LNCAP (cell line): ENCODE measurements at regions not wholly inside any gene's neighbourhood (a gene's known extent, or its start where the extent isn't known, plus 50 kb on each side); places are given as distances from the start of the nearest gene placed in this dataset.

Source experiments
- CTCF ChIP-seq: fragments of 450-650 bp; IDR thresholded peaks from 2 replicates; pipeline ENCODE4 v1.5.1; 2017; ENCODE audit warnings: mild to moderate bottlenecking

GRCh38 chr21:28857752-28858151, 134.9 kb downstream of the LTN1 start:
- no peak for TF ChIP-seq CTCF

- no peak for TF ChIP-seq CTCF
Measured at GRCh38 chr21:28856588-28857250, 136.0 kb downstream of the LTN1 start.

- TF ChIP-seq CTCF, result no peak
Measured at GRCh38 chr21:28852706-28853105, 140.0 kb downstream of the LTN1 start.

DNA sequence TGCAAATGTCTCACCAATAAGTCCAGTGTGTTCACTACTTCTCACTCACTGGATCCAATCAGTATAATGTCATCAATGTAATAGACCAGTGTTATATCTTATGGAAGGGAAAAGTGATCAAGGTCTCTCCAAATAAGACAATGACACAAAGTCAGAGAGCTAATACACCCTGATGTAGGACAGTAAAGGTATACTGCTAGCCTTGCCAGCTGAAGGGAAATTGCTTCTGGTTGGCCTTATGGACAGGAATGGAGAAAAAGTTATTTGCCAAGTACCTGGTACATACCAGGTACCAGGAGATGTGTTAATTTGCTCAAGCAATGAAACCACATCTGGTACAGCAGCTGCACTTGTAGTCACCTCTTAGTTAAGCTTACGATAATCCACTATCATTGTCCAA, 141.0 kb downstream of the LTN1 start:
- no peak for TF ChIP-seq CTCF

DNA sequence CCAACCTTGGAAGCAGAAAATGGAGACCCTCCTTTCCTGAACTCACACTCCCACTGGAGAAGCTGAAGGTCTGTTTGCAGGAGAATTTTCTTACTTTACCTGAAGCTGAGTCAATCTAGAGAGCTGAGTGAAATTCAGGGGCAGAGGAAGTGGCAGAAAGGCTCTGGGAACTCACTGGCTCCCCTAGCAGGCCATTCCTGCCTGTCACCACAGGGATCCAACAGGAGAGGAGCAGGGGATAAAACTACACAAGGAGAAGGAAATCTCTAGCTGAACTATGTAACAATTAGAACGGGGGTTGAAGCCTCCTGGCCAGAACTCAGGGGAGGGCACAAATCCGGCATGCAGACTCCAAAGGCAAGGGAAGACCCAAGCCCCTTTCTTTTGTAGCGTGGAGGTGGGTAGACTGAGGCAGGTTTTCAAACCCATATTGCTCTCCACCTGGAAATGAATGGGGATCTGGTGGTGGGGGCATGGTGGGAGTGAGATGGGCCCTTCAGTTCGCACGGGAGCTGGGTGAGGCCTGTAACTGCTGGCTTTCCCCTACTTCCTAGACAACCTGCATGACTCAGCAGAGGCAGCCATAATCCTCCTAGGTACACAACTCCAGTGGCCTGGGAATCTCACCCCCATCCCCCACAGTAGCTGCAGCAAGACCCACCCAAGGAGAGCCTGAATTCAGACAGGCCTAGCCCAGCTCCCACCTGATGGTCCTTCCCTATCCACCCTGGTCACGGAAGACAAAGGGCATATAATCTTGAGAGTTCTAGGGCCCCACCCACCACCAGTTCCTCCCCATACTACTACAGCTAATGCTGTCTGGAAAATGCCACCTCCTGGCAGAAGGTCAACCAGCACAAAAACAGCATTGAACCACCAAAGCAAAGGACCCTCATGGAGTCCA, 158.1 kb downstream of the LTN1 start:
- TF ChIP-seq CTCF, result no peak

DNA sequence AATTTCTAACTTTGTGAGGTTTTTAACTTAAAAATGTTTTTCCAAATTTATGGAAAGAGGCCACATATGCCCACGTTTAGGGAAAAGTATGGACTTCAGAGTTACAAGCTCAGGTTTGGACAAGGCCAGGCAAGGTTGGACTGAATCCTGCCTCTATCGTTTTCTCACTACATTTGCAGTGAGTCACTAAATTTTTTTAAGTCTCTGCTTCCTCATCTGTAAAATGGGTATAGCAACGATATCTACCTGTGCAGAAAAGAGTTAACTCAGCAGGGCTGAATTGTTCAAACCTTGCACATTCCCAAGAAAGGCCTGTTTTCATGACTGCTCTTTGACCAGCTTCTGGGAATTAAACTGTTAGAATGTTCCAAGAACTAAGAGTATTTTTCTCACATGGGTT, 159.1 kb downstream of the LTN1 start:
- TF ChIP-seq CTCF, result no peak

GRCh38 chr21:28833182-28833581, 159.5 kb downstream of the LTN1 start:
- TF ChIP-seq CTCF, result no peak
